ENCODE measurements at regions not wholly inside any gene's neighbourhood (a gene's known extent, or its start where the extent isn't known, plus 50 kb on each side); places are given as distances from the start of the nearest gene placed in this dataset.

DNA sequence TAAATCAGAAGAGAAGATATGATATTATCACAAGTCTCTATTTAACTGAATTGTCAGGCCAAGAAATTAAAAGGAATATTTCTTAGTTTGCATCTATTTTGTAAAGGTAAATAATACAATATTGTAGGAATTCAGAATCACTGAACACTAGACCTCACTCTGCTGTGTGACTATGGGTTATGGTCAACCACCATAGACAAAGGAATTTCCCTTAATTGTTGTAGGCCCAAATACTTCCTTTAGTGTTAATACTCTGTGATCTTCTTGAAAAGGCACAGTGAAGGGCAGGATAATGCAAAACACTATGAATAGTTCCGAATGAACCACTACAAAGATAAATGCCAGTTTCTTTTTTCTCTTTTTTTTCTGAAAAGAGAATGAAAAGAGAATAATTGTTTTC lies 162.3 kb downstream of the TUSC7 start:
- TF ChIP-seq ZFP3 (CRISPR knock-in tag; IDR thresholded peaks at IDR 0.05) = no peak
- no peak for TF ChIP-seq ARNTL (CRISPR knock-in tag; IDR thresholded peaks at IDR 0.05; ENCODE audit: borderline replicate concordance, low read depth)
- no peak for TF ChIP-seq ISL1 (CRISPR knock-in tag; IDR thresholded peaks at IDR 0.05)
- TF ChIP-seq, protein P1, sequence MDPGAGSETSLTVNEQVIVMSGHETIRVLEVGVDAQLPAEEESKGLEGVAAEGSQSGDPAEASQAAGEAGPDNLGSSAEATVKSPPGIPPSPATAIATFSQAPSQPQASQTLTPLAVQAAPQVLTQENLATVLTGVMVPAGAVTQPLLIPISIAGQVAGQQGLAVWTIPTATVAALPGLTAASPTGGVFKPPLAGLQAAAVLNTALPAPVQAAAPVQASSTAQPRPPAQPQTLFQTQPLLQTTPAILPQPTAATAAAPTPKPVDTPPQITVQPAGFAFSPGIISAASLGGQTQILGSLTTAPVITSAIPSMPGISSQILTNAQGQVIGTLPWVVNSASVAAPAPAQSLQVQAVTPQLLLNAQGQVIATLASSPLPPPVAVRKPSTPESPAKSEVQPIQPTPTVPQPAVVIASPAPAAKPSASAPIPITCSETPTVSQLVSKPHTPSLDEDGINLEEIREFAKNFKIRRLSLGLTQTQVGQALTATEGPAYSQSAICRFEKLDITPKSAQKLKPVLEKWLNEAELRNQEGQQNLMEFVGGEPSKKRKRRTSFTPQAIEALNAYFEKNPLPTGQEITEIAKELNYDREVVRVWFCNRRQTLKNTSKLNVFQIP (CRISPR knock-in tag; IDR thresholded peaks at IDR 0.05; ENCODE audit: borderline replicate concordance, low read depth) = no peak
- TF ChIP-seq ZNF70 (CRISPR knock-in tag; IDR thresholded peaks at IDR 0.05) = no peak
- TF ChIP-seq TOX (CRISPR knock-in tag; IDR thresholded peaks at IDR 0.05; ENCODE audit: borderline replicate concordance) = no peak
- no peak for TF ChIP-seq PPARA (CRISPR knock-in tag; IDR thresholded peaks at IDR 0.05; ENCODE audit: borderline replicate concordance)
- no peak for TF ChIP-seq CSDC2 (CRISPR knock-in tag; IDR thresholded peaks at IDR 0.05)
- TF ChIP-seq, protein P2, sequence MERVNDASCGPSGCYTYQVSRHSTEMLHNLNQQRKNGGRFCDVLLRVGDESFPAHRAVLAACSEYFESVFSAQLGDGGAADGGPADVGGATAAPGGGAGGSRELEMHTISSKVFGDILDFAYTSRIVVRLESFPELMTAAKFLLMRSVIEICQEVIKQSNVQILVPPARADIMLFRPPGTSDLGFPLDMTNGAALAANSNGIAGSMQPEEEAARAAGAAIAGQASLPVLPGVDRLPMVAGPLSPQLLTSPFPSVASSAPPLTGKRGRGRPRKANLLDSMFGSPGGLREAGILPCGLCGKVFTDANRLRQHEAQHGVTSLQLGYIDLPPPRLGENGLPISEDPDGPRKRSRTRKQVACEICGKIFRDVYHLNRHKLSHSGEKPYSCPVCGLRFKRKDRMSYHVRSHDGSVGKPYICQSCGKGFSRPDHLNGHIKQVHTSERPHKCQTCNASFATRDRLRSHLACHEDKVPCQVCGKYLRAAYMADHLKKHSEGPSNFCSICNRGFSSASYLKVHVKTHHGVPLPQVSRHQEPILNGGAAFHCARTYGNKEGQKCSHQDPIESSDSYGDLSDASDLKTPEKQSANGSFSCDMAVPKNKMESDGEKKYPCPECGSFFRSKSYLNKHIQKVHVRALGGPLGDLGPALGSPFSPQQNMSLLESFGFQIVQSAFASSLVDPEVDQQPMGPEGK (CRISPR knock-in tag; IDR thresholded peaks at IDR 0.05; ENCODE audit: borderline replicate concordance) = no peak

Data from SK-N-SH treated with all-trans-retinoic acid at 6 μM for 48 hours (cell line).